KG1 (cell line): ENCODE measurements at regions not wholly inside any gene's neighbourhood (a gene's known extent, or its start where the extent isn't known, plus 50 kb on each side); places are given as distances from the start of the nearest gene placed in this dataset.

Experiments
- DNase-seq: peaks from one replicate; lab custom pipeline; 2025; lab: John Stamatoyannopoulos, UW

GRCh38 chr7:113825832-113826231, 93.0 kb downstream of the PPP1R3A start:
- DNase-seq: no peak

GRCh38 chr7:113824117-113824823, 94.5 kb downstream of the PPP1R3A start:
- DNase-seq: no peak

GRCh38 chr7:113819474-113819873, 99.3 kb downstream of the PPP1R3A start:
- no peak for DNase-seq

GRCh38 chr7:113816639-113817038, 102.2 kb downstream of the PPP1R3A start:
- no peak for DNase-seq

- no peak for DNase-seq
Observed at GRCh38 chr7:113813471-113813870, 105.3 kb downstream of the PPP1R3A start.

DNA sequence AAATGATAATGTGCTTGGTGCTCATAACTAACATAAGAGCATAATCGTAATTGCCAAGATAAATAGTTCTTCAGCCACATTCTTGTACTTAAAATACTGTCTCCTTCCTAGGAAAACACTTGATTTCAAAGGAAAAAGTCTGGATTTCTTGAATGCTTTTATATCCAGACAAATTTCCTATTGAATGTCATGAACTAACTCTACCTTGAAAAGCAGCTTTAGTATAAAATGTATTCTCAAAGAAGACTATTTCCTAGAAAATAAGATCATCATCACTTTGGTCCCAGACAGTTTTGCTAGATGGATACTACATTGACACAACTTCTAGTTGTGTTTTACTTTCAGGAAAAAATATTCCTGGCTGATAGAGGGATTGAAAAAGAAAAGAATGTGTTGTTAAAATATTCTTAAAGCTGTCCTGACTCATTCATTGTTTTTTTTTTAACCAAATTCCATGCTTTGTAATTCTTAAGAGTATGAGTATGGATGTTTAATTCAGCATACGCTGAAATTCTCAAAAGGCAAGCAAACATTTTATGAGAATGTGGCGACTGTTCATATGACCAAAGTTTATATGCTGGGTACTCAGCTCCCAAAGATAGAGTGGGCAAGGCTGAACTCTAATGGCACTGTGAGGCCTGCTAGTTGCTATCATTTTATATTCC, 106.1 kb downstream of the PPP1R3A start:
- DNase-seq: no peak

- no peak for DNase-seq
Observed at GRCh38 chr7:113810080-113810744, 108.6 kb downstream of the PPP1R3A start.

GRCh38 chr7:113809581-113809980, 109.2 kb downstream of the PPP1R3A start:
- no peak for DNase-seq

DNA sequence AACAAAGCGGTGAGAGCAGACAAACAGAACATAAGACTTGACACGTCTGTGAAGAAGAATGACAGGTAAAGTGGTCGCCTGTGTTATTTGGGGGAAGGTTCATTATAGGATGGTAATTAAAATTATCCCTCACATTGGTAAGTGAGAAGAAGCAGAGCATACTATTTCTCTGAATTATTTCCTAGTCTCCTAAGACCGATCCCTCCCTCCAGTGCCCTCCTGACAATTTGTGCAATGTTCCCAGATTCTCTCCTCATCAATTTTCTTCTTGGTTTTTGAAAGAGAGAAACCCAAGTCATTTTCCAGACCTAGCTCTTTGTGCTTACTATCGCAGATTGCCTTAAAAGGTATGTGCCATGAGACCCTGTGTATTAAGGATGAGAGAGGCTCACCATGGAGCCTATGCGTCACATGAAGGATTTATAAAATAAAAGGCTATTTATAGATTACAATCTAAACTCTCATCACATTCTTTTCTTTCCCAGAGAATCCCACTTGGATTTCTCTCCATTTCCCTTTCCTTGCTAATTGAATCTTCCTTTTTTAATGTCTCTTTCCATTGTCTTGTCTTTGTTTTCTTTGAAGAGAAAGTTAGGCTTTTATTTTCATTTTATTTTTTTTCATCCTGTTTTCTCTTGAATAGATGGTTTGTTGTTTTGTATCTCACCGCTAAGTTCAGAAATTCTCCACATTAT, 112.0 kb downstream of the PPP1R3A start:
- no peak for DNase-seq

DNA sequence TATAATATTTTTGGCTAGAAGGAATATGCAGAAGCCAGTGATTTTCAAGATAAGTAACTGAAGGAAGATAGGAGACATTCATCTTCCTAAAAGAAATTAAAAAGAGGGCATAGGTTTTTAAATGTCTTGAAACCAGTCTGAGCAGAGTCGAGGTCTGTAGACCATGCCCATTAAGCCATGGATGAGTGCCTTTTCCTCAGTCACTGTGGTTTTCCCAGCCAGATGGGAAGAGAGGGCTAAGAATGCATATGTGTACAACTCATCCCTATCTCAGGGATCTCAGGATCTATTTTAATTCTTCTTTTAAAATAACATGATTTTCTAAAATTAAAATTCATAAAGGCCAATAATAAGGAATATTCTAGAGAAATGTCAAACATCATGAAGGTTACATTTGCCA, 112.8 kb downstream of the PPP1R3A start:
- no peak for DNase-seq

- DNase-seq: no peak
Observed at GRCh38 chr7:113804475-113805095, 114.2 kb downstream of the PPP1R3A start.

- DNase-seq: no peak
Observed at GRCh38 chr7:113801751-113802150, 117.1 kb downstream of the PPP1R3A start.

DNA sequence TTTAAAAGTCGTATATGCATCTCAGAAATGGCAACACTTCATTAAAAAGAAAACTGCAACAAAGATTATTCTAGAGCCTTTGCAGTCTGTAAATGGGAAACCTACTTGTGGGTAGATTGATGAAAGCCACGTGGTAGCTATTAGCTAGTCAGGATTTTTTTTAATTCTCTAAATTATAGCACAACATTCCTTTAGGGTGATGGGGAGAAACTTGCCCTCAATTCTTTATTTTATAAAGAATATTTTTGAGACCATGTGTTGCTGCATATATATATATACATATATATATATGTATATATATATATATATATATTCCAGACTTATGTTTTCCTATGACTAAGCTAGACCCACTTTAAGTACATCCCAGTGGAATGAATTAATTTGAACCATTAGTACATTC, 118.0 kb downstream of the PPP1R3A start:
- no peak for DNase-seq

DNA sequence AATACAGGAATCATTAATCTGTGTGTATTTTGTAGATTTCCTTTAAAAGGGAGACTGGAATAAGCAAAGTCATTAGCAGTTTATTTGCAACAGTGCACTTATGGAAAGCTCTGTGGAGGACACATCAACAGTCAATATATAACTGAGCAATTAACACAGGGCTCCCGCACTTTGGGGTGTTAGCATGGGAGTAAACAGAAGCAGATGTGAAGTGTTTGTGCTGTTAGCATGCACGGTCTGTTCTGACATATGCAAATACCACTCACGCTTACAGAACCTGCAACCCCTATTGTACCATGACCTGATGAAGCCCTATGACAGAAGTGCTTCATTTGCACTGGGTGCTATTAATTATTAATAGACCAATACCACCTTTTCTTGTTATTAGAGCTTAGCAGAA, 118.9 kb downstream of the PPP1R3A start:
- no peak for DNase-seq

GRCh38 chr7:113797420-113798010, 121.3 kb downstream of the PPP1R3A start:
- no peak for DNase-seq

- DNase-seq: no peak
Observed at GRCh38 chr7:113796557-113796956, 122.3 kb downstream of the PPP1R3A start.

- DNase-seq: no peak
Observed at GRCh38 chr7:113794573-113794972, 124.2 kb downstream of the PPP1R3A start.

GRCh38 chr7:113793171-113793570, 125.6 kb downstream of the PPP1R3A start:
- no peak for DNase-seq

- DNase-seq: no peak
Observed at GRCh38 chr7:113790025-113790424, 128.8 kb downstream of the PPP1R3A start.

GRCh38 chr7:113787106-113787505, 131.7 kb downstream of the PPP1R3A start:
- no peak for DNase-seq

GRCh38 chr7:113784956-113785355, 133.9 kb downstream of the PPP1R3A start:
- no peak for DNase-seq

GRCh38 chr7:113784316-113784715, 134.5 kb downstream of the PPP1R3A start:
- DNase-seq: no peak
